ENCODE measurements at regions not wholly inside any gene's neighbourhood (a gene's known extent, or its start where the extent isn't known, plus 50 kb on each side); places are given as distances from the start of the nearest gene placed in this dataset.

DNA sequence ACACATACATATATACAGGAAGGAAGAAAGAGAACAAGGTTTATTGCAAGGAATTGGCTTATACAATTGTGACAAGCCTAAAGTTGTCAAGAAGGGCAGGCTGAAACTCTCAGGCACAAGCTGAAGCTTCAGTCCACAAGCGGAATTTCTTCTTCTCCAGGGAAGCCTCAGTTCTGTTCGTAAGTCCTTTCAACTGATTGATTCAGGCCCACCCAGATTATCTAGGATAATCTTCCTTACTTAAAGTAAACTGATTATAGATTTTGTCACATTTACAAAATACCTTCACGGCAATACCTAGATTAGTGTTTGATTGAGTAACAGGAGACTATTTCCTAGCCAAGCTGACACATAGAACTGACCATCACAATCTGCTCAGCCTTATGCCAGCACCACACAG is 81.5 kb upstream of the TMEM260 start:
- Histone ChIP-seq H3K9me3 (ENCODE audit: control insufficient read depth, insufficient read depth, low read depth, low read length) (no peaks in the 10 kb centered on the region), H3K27me3 (ENCODE audit: control insufficient read depth, insufficient read depth, low read length) (no peaks in the 10 kb centered on the region), H3K27ac (ENCODE audit: low read depth, low read length) (no peak overlapping the region), H3K4me1 (ENCODE audit: control insufficient read depth, insufficient read depth, low read length) (peaks cover 29% of the 10 kb centered on the region), H3K4me3 (ENCODE audit: low read depth, low read length) (no peak overlapping the region), H3K9ac (ENCODE audit: low read length) (no peak overlapping the region), H3K36me3 (ENCODE audit: control insufficient read depth, insufficient read depth, low read length) (no peaks in the 10 kb centered on the region)

GRCh38 chr14:56501909-56502530 is 77.6 kb upstream of the TMEM260 start:
- peaks cover 29% of the 10 kb centered on the region for H3K4me1 ChIP-seq (ENCODE audit: control insufficient read depth, insufficient read depth, low read length)
- H3K27ac ChIP-seq (ENCODE audit: low read depth, low read length): peak overlapping the region; percentile 49; the same call in 1 of the 2 replicates
- no peaks in the 10 kb centered on the region for H3K36me3 ChIP-seq (ENCODE audit: control insufficient read depth, insufficient read depth, low read length)
- H3K9ac ChIP-seq (ENCODE audit: low read length): no peak overlapping the region
- peaks cover 2% of the 10 kb centered on the region; the same call in 1 of the 2 replicates for H3K9me3 ChIP-seq (ENCODE audit: control insufficient read depth, insufficient read depth, low read depth, low read length)
- peak overlapping the region; percentile 32; the same call in 1 of the 2 replicates for H3K4me3 ChIP-seq (ENCODE audit: low read depth, low read length)
- no peaks in the 10 kb centered on the region for H3K27me3 ChIP-seq (ENCODE audit: control insufficient read depth, insufficient read depth, low read length)

- H3K27me3 ChIP-seq (ENCODE audit: control insufficient read depth, insufficient read depth, low read length): no peaks in the 10 kb centered on the region
- no peaks in the 10 kb centered on the region for H3K36me3 ChIP-seq (ENCODE audit: control insufficient read depth, insufficient read depth, low read length)
Observed at GRCh38 chr14:56505361-56505760, 74.2 kb upstream of the TMEM260 start.

GRCh38 chr14:56512521-56512920 is 67.1 kb upstream of the TMEM260 start:
- no peak overlapping the region for H3K4me3 ChIP-seq (ENCODE audit: low read depth, low read length)
- no peaks in the 10 kb centered on the region for H3K36me3 ChIP-seq (ENCODE audit: control insufficient read depth, insufficient read depth, low read length)
- no peak overlapping the region for H3K9ac ChIP-seq (ENCODE audit: low read length)
- no peaks in the 10 kb centered on the region for H3K9me3 ChIP-seq (ENCODE audit: control insufficient read depth, insufficient read depth, low read depth, low read length)
- H3K27me3 ChIP-seq (ENCODE audit: control insufficient read depth, insufficient read depth, low read length): no peaks in the 10 kb centered on the region
- H3K27ac ChIP-seq (ENCODE audit: low read depth, low read length): no peak overlapping the region
- no peaks in the 10 kb centered on the region for H3K4me1 ChIP-seq (ENCODE audit: control insufficient read depth, insufficient read depth, low read length)

More at GRCh38 chr14:56505361-56505760, 74.2 kb upstream of the TMEM260 start:
- H3K4me1 ChIP-seq (ENCODE audit: control insufficient read depth, insufficient read depth, low read length): peaks cover 21% of the 10 kb centered on the region
- H3K9ac ChIP-seq (ENCODE audit: low read length): no peak overlapping the region
- no peak overlapping the region for H3K4me3 ChIP-seq (ENCODE audit: low read depth, low read length)
- H3K27ac ChIP-seq (ENCODE audit: low read depth, low read length): no peak overlapping the region
- H3K9me3 ChIP-seq (ENCODE audit: control insufficient read depth, insufficient read depth, low read depth, low read length): peaks cover 4% of the 10 kb centered on the region; the same call in 1 of the 2 replicates

DNA sequence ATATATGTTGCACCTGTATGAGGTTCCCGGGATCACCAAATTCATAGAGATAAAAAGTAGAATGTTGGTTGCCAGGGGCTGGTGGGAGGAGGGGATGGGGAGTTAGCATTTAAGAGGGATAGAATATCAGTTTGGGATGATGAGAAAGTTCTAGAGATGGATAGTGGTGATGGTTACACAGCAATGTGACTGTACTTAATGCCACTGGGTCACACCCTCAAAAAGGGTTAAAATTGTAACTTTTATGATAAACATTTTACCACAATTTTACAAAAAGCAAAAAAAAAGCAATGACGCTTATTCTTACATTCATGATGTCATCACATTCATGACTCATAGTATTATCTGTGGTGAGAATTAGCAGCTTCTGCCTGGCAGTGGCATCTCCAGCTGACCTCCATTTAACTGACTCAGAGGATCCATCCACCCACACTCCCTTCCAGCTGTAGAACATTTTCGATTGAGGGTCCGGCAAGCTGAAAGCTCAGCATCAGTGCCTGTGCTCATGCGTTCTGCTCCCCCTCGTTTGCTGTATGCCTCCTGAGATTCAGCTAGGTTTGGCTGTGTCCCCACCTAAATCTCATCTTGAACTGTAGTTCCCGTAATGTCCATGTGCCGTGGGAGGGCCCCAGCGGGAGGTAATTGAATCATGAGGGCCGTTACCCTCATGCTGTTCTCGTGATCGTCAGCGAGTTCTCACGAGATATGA is 64.8 kb upstream of the TMEM260 start:
- Histone ChIP-seq H3K27me3 (ENCODE audit: control insufficient read depth, insufficient read depth, low read length) (no peaks in the 10 kb centered on the region), H3K9ac (ENCODE audit: low read length) (no peak overlapping the region), H3K27ac (ENCODE audit: low read depth, low read length) (no peak overlapping the region), H3K36me3 (ENCODE audit: control insufficient read depth, insufficient read depth, low read length) (no peaks in the 10 kb centered on the region), H3K4me1 (ENCODE audit: control insufficient read depth, insufficient read depth, low read length) (peaks cover 5% of the 10 kb centered on the region; the same call in 1 of the 2 replicates), H3K9me3 (ENCODE audit: control insufficient read depth, insufficient read depth, low read depth, low read length) (no peaks in the 10 kb centered on the region), H3K4me3 (ENCODE audit: low read depth, low read length) (no peak overlapping the region)

- Histone ChIP-seq H3K4me1 (ENCODE audit: control insufficient read depth, insufficient read depth, low read length) (peaks cover 5% of the 10 kb centered on the region; the same call in 1 of the 2 replicates), H3K9ac (ENCODE audit: low read length) (no peak overlapping the region), H3K4me3 (ENCODE audit: low read depth, low read length) (no peak overlapping the region), H3K27ac (ENCODE audit: low read depth, low read length) (no peak overlapping the region), H3K27me3 (ENCODE audit: control insufficient read depth, insufficient read depth, low read length) (no peaks in the 10 kb centered on the region), H3K36me3 (ENCODE audit: control insufficient read depth, insufficient read depth, low read length) (no peaks in the 10 kb centered on the region), H3K9me3 (ENCODE audit: control insufficient read depth, insufficient read depth, low read depth, low read length) (no peaks in the 10 kb centered on the region)
Observed at GRCh38 chr14:56515739-56516138, 63.9 kb upstream of the TMEM260 start.

GRCh38 chr14:56522403-56522802 is 57.2 kb upstream of the TMEM260 start:
- H3K4me3 ChIP-seq (ENCODE audit: low read depth, low read length): no peak overlapping the region
- H3K9ac ChIP-seq (ENCODE audit: low read length): no peak overlapping the region
- H3K4me1 ChIP-seq (ENCODE audit: control insufficient read depth, insufficient read depth, low read length): peaks cover 25% of the 10 kb centered on the region
- H3K27me3 ChIP-seq (ENCODE audit: control insufficient read depth, insufficient read depth, low read length): no peaks in the 10 kb centered on the region
- H3K36me3 ChIP-seq (ENCODE audit: control insufficient read depth, insufficient read depth, low read length): no peaks in the 10 kb centered on the region
- H3K27ac ChIP-seq (ENCODE audit: low read depth, low read length): no peak overlapping the region
- no peaks in the 10 kb centered on the region for H3K9me3 ChIP-seq (ENCODE audit: control insufficient read depth, insufficient read depth, low read depth, low read length)

- Histone ChIP-seq H3K9ac (ENCODE audit: low read length) (no peak overlapping the region), H3K9me3 (ENCODE audit: control insufficient read depth, insufficient read depth, low read depth, low read length) (no peaks in the 10 kb centered on the region), H3K4me3 (ENCODE audit: low read depth, low read length) (no peak overlapping the region; the same call in 1 of the 2 replicates), H3K36me3 (ENCODE audit: control insufficient read depth, insufficient read depth, low read length) (no peaks in the 10 kb centered on the region), H3K27me3 (ENCODE audit: control insufficient read depth, insufficient read depth, low read length) (no peaks in the 10 kb centered on the region), H3K4me1 (ENCODE audit: control insufficient read depth, insufficient read depth, low read length) (peaks cover 23% of the 10 kb centered on the region), H3K27ac (ENCODE audit: low read depth, low read length) (peak overlapping the region; percentile 10; the same call in 1 of the 2 replicates)
Observed at GRCh38 chr14:56524971-56525677, 54.5 kb upstream of the TMEM260 start.

GRCh38 chr14:56528927-56529326 is 50.7 kb upstream of the TMEM260 start:
- no peaks in the 10 kb centered on the region for H3K9me3 ChIP-seq (ENCODE audit: control insufficient read depth, insufficient read depth, low read depth, low read length)
- peaks cover 19% of the 10 kb centered on the region for H3K4me1 ChIP-seq (ENCODE audit: control insufficient read depth, insufficient read depth, low read length)
- H3K9ac ChIP-seq (ENCODE audit: low read length): no peak overlapping the region
- H3K4me3 ChIP-seq (ENCODE audit: low read depth, low read length): no peak overlapping the region
- H3K36me3 ChIP-seq (ENCODE audit: control insufficient read depth, insufficient read depth, low read length): no peaks in the 10 kb centered on the region
- H3K27ac ChIP-seq (ENCODE audit: low read depth, low read length): no peak overlapping the region
- H3K27me3 ChIP-seq (ENCODE audit: control insufficient read depth, insufficient read depth, low read length): no peaks in the 10 kb centered on the region
